ENCODE measurements at regions not wholly inside any gene's neighbourhood (a gene's known extent, or its start where the extent isn't known, plus 50 kb on each side); places are given as distances from the start of the nearest gene placed in this dataset.

GRCh38 chr5:157961176-157961575, 102.2 kb upstream of the CLINT1 start:
- Histone ChIP-seq H3K9me3 (replicated peaks) (no peaks in the 10 kb centered on the region), H3K4me1 (no peaks in the 10 kb centered on the region), H3K36me3 (no peaks in the 10 kb centered on the region), H3K4me3 (no peak overlapping the region), H3K27ac (replicated peaks) (no peak overlapping the region), H3K27me3 (ENCODE audit: low read depth) (no peaks in the 10 kb centered on the region)
- TF ChIP-seq CTCF (IDR thresholded peaks at IDR 0.05; ENCODE audit: borderline replicate concordance), result no peak
- intact Hi-C loops (cut with micrococcal nuclease), result no loop called here
- no peak for DNase-seq

- Histone ChIP-seq H3K27me3 (ENCODE audit: low read depth) (peaks cover 9% of the 10 kb centered on the region), H3K36me3 (no peaks in the 10 kb centered on the region), H3K9me3 (replicated peaks) (no peaks in the 10 kb centered on the region), H3K4me1 (no peaks in the 10 kb centered on the region), H3K4me3 (no peak overlapping the region), H3K27ac (replicated peaks) (no peak overlapping the region)
- no peak for DNase-seq
- intact Hi-C loops (cut with micrococcal nuclease), result no loop called here
- TF ChIP-seq CTCF (IDR thresholded peaks at IDR 0.05; ENCODE audit: borderline replicate concordance), result no peak
These were observed 100.4 kb upstream of the CLINT1 start for GRCh38 chr5:157959370-157959769.

GRCh38 chr5:157956271-157956885, 97.4 kb upstream of the CLINT1 start:
- no peak for DNase-seq
- no peak for TF ChIP-seq CTCF (IDR thresholded peaks at IDR 0.05; ENCODE audit: borderline replicate concordance)
- H3K27me3 ChIP-seq (ENCODE audit: low read depth), result peaks cover 9% of the 10 kb centered on the region
- no peaks in the 10 kb centered on the region for H3K36me3 ChIP-seq
- no peaks in the 10 kb centered on the region for H3K9me3 ChIP-seq (replicated peaks)
- no peak overlapping the region for H3K27ac ChIP-seq (replicated peaks)
- no peak overlapping the region for H3K4me3 ChIP-seq
- H3K4me1 ChIP-seq, result no peaks in the 10 kb centered on the region
- intact Hi-C loops (cut with micrococcal nuclease), result no loop called here

GRCh38 chr5:157955541-157956172, 96.7 kb upstream of the CLINT1 start:
- peaks cover 9% of the 10 kb centered on the region for H3K27me3 ChIP-seq (ENCODE audit: low read depth)
- H3K4me1 ChIP-seq, result no peaks in the 10 kb centered on the region
- no peaks in the 10 kb centered on the region for H3K36me3 ChIP-seq
- TF ChIP-seq CTCF (IDR thresholded peaks at IDR 0.05; ENCODE audit: borderline replicate concordance), result no peak
- no peak overlapping the region for H3K4me3 ChIP-seq
- DNase-seq, result no peak
- H3K27ac ChIP-seq (replicated peaks), result no peak overlapping the region
- no peaks in the 10 kb centered on the region for H3K9me3 ChIP-seq (replicated peaks)
- intact Hi-C loops (cut with micrococcal nuclease), result no loop called here

GRCh38 chr5:157952374-157952685, 93.4 kb upstream of the CLINT1 start:
- peaks cover 9% of the 10 kb centered on the region for H3K4me1 ChIP-seq
- intact Hi-C loops (cut with micrococcal nuclease), result no loop called here
- no peak overlapping the region for H3K27ac ChIP-seq (replicated peaks)
- H3K4me3 ChIP-seq, result no peak overlapping the region
- H3K27me3 ChIP-seq (ENCODE audit: low read depth), result peaks cover 9% of the 10 kb centered on the region
- DNase-seq, result no peak
- H3K9me3 ChIP-seq (replicated peaks), result no peaks in the 10 kb centered on the region
- no peak for TF ChIP-seq CTCF (IDR thresholded peaks at IDR 0.05; ENCODE audit: borderline replicate concordance)
- no peaks in the 10 kb centered on the region for H3K36me3 ChIP-seq

All from left ventricle myocardium inferior (tissue), 1 donor.